Caco-2 (cell line): ENCODE measurements at regions not wholly inside any gene's neighbourhood (a gene's known extent, or its start where the extent isn't known, plus 50 kb on each side); places are given as distances from the start of the nearest gene placed in this dataset.
"Not testable (repeated sequence)": the region's sequence is repeated elsewhere in the genome, so short reads cannot be mapped to it uniquely, and the experiment has no call there.

Experiments
- BruUV-seq: library from RNA; stranded (reverse); fragments of 400-500 nt; replicated peaks from 2 replicates; lab custom pipeline; 2021; lab: Mats Ljungman, UMichigan
- CTCF ChIA-PET: fragments of 300-600 bp; sonication (Branson Sonifier 250); formaldehyde crosslinking; loops from one replicate; lab custom pipeline; 2022; ENCODE audit warnings: antibody characterized with exemption; lab: Charles Lee
- POLR2A ChIA-PET: fragments of 300-600 bp; sonication (Branson Sonifier 250); formaldehyde crosslinking; loops from one replicate; lab custom pipeline; 2022; ENCODE audit warnings: antibody characterized with exemption; lab: Charles Lee
- DNase-seq, 2 experiments: peaks; one replicate each; pipeline versions ENCODE4 v3.0.0 to v3.0.0-alpha.2; 2020 to 2022
- H3K27me3 ChIP-seq: replicated peaks from 2 replicates; pipeline ENCODE4 v1.6.0; 2011; ENCODE audit warnings: low read length; ENCODE audit not compliant: control insufficient read depth, insufficient read depth
- H3K36me3 ChIP-seq: 2 replicates; pipeline ENCODE4 v1.5.1; 2011; ENCODE audit warnings: low read length; ENCODE audit not compliant: control insufficient read depth, insufficient read depth
- H3K4me1 ChIP-seq: fragments of 250-450 bp; sonication (Bioruptor Pico); 2 replicates; pipeline ENCODE4 v1.5.1; 2020; ENCODE audit warnings: mild to moderate bottlenecking
- H3K4me3 ChIP-seq: 2 replicates; pipeline ENCODE4 v1.5.1; 2011; ENCODE audit warnings: low read depth, mild to moderate bottlenecking, control low read depth, low read length
- H3K9me3 ChIP-seq: fragments of 250-450 bp; sonication (Bioruptor Pico); 2 replicates; pipeline ENCODE4 v1.5.1; 2020; ENCODE audit warnings: mild to moderate bottlenecking, moderate library complexity
- H3K27ac Mint-ChIP-seq: one replicate; pipeline ENCODE4 v1.8.0; 2022; ENCODE audit warnings: mixed read lengths; ENCODE audit not compliant: unreplicated experiment
- H3K27me3 Mint-ChIP-seq: one replicate; pipeline ENCODE4 v1.8.0; 2022; ENCODE audit warnings: mixed read lengths; ENCODE audit not compliant: insufficient read depth, unreplicated experiment
- H3K36me3 Mint-ChIP-seq: one replicate; pipeline ENCODE4 v1.8.0; 2022; ENCODE audit warnings: mild to moderate bottlenecking, mixed read lengths; ENCODE audit not compliant: insufficient read depth, unreplicated experiment
- H3K4me1 Mint-ChIP-seq: one replicate; pipeline ENCODE4 v1.8.0; 2022; ENCODE audit warnings: low read depth, mixed read lengths; ENCODE audit not compliant: unreplicated experiment
- H3K4me3 Mint-ChIP-seq: one replicate; pipeline ENCODE4 v1.8.0; 2022; ENCODE audit warnings: mild to moderate bottlenecking, moderate library complexity, mixed read lengths; ENCODE audit not compliant: unreplicated experiment
- H3K9me3 Mint-ChIP-seq: one replicate; pipeline ENCODE4 v1.8.0; 2022; ENCODE audit warnings: mixed read lengths; ENCODE audit not compliant: unreplicated experiment
- intact Hi-C: fragments of 100-400 bp; cut with micrococcal nuclease; formaldehyde crosslinking; loops from one replicate; pipeline ENCODE4 v1.10.0; 2022; ENCODE audit not compliant: unreplicated experiment
- TF ChIP-seq, protein P1 (sequence below), 2 experiments: fragments of 200-600 bp in 1 of 2; IDR thresholded peaks; 1 replicate in 1 of 2; 2 replicates in 1 of 2; pipeline versions ENCODE4 v1.5.1 to v1.8.0; 2011 to 2022; ENCODE audit warnings: antibody characterized with exemption in 1 of 2, control low read depth in 1 of 2, inconsistent platforms in 1 of 2, low read depth in 1 of 2, low read length in 1 of 2, mild to moderate bottlenecking in 1 of 2, moderate library complexity in 1 of 2; ENCODE audit not compliant: insufficient read depth in 1 of 2, severe bottlenecking in 1 of 2, unreplicated experiment in 1 of 2

GRCh38 chr13:105841286-105841685, 694.2 kb downstream of the EFNB2 start:
- H3K4me3 ChIP-seq = no peak overlapping the region
- ChIA-PET CTCF (no interaction called here), POLR2A (no interaction called here)
- H3K4me1 ChIP-seq = no peaks in the 10 kb centered on the region
- Mint-ChIP-seq H3K4me1 (no peaks in the 10 kb centered on the region), H3K27ac (no peak overlapping the region), H3K36me3 (no peaks in the 10 kb centered on the region), H3K9me3 (no peaks in the 10 kb centered on the region), H3K27me3 (no peaks in the 10 kb centered on the region), H3K4me3 (no peak overlapping the region)
- TF ChIP-seq, protein P1, sequence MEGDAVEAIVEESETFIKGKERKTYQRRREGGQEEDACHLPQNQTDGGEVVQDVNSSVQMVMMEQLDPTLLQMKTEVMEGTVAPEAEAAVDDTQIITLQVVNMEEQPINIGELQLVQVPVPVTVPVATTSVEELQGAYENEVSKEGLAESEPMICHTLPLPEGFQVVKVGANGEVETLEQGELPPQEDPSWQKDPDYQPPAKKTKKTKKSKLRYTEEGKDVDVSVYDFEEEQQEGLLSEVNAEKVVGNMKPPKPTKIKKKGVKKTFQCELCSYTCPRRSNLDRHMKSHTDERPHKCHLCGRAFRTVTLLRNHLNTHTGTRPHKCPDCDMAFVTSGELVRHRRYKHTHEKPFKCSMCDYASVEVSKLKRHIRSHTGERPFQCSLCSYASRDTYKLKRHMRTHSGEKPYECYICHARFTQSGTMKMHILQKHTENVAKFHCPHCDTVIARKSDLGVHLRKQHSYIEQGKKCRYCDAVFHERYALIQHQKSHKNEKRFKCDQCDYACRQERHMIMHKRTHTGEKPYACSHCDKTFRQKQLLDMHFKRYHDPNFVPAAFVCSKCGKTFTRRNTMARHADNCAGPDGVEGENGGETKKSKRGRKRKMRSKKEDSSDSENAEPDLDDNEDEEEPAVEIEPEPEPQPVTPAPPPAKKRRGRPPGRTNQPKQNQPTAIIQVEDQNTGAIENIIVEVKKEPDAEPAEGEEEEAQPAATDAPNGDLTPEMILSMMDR (IDR thresholded peaks at IDR 0.05; ENCODE audit: insufficient read depth in 1 of 2, low read depth in 1 of 2, low read length in 1 of 2, severe bottlenecking in 1 of 2, unreplicated experiment in 1 of 2) = no peak
- BruUV-seq = no TSS peak
- intact Hi-C loops = no loop called here
- H3K9me3 ChIP-seq = no peaks in the 10 kb centered on the region
- no peak for DNase-seq
- no peaks in the 10 kb centered on the region for H3K36me3 ChIP-seq
- no peaks in the 10 kb centered on the region for H3K27me3 ChIP-seq

GRCh38 chr13:105838231-105838630, 697.2 kb downstream of the EFNB2 start:
- Histone ChIP-seq H3K4me3 (no peak overlapping the region), H3K4me1 (no peaks in the 10 kb centered on the region), H3K27me3 (no peaks in the 10 kb centered on the region), H3K36me3 (no peaks in the 10 kb centered on the region), H3K9me3 (no peaks in the 10 kb centered on the region)
- ChIA-PET CTCF (interaction anchor here (0.7 kb wide), 1 partner anchor 250 kb away, joined by 3 read pairs; no protein-coding TSS in a partner anchor), POLR2A (no interaction called here)
- no peak for DNase-seq
- BruUV-seq = no TSS peak
- H3K4me1 Mint-ChIP-seq = peaks cover 6% of the 10 kb centered on the region
- H3K27me3 Mint-ChIP-seq = no peaks in the 10 kb centered on the region
- TF ChIP-seq, protein P1 (IDR thresholded peaks at IDR 0.05; ENCODE audit: insufficient read depth in 1 of 2, low read depth in 1 of 2, low read length in 1 of 2, severe bottlenecking in 1 of 2, unreplicated experiment in 1 of 2) = no peak
- intact Hi-C loops = no loop called here
- no peaks in the 10 kb centered on the region for H3K9me3 Mint-ChIP-seq
- no peak overlapping the region for H3K27ac Mint-ChIP-seq
- H3K4me3 Mint-ChIP-seq = no peak overlapping the region
- no peaks in the 10 kb centered on the region for H3K36me3 Mint-ChIP-seq

DNA sequence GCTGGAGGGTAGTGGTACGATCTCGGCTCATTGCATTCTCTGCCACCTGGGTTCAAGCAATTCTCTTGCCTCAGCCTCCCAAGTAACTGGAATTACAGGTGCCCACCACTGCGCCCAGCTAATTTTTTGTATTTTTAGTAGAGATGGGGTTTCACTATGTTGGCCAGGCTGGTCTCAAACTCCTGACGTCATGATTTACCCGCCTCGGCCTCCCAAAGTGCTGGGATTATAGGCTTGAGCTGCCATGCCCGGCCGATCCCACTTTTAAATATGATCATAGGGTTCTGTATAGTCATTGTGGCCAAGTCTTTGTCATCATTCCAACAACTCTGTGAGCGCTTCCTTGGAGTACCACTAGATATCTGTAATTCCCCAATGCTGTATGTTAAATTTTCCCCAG, 698.2 kb downstream of the EFNB2 start:
- POLR2A ChIA-PET = interaction anchor here (0.5 kb wide), 1 partner anchor 704 kb away, joined by 3 read pairs; no protein-coding TSS in a partner anchor
- H3K9me3 Mint-ChIP-seq, BruUV-seq, H3K36me3 ChIP-seq, DNase-seq, H3K27me3 Mint-ChIP-seq, H3K4me1 Mint-ChIP-seq, H3K4me3 Mint-ChIP-seq, H3K27ac Mint-ChIP-seq, H3K27me3 ChIP-seq, H3K36me3 Mint-ChIP-seq, intact Hi-C loops, H3K9me3 ChIP-seq, H3K4me1 ChIP-seq, H3K4me3 ChIP-seq: not testable (repeated sequence)
- CTCF ChIA-PET = interaction anchor here (0.7 kb wide), 1 partner anchor 11 kb away, joined by 6 read pairs; no protein-coding TSS in a partner anchor

DNA sequence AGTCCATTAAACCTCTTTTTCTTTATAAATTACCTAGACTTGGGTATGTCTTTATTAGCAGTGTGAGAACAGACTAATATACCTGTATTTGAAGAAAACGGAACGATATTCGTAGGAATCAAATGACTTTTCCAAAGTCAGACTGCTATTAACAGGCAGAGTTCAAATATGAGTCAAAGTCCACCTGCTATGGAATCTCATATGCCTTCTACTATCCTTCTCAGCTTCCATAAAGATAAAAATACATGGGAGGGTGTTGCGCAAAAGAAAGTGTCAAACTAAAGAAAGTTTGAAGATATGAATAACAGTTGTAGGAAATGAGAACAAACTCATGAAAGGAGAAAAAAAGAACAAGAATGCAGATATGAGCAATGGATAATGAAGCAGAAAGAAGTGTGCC, 704.6 kb downstream of the EFNB2 start:
- no TSS peak for BruUV-seq

More for the DNA sequence above, 704.6 kb downstream of the EFNB2 start:
- POLR2A ChIA-PET = no interaction called here
- no peak overlapping the region for H3K4me3 Mint-ChIP-seq
- no peak for DNase-seq
- Histone ChIP-seq H3K36me3 (no peaks in the 10 kb centered on the region), H3K4me3 (no peak overlapping the region), H3K27me3 (no peaks in the 10 kb centered on the region), H3K4me1 (no peaks in the 10 kb centered on the region), H3K9me3 (no peaks in the 10 kb centered on the region)
- H3K36me3 Mint-ChIP-seq = no peaks in the 10 kb centered on the region
- H3K27ac Mint-ChIP-seq = no peak overlapping the region
- TF ChIP-seq, protein P1 (IDR thresholded peaks at IDR 0.05; ENCODE audit: insufficient read depth in 1 of 2, low read depth in 1 of 2, low read length in 1 of 2, severe bottlenecking in 1 of 2, unreplicated experiment in 1 of 2) = no peak
- intact Hi-C loops = no loop called here
- no peaks in the 10 kb centered on the region for H3K27me3 Mint-ChIP-seq
- no peaks in the 10 kb centered on the region for H3K9me3 Mint-ChIP-seq
- CTCF ChIA-PET = no interaction called here
- peaks cover 6% of the 10 kb centered on the region for H3K4me1 Mint-ChIP-seq
